ENCODE measurements at regions not wholly inside any gene's neighbourhood (a gene's known extent, or its start where the extent isn't known, plus 50 kb on each side); places are given as distances from the start of the nearest gene placed in this dataset.

DNA sequence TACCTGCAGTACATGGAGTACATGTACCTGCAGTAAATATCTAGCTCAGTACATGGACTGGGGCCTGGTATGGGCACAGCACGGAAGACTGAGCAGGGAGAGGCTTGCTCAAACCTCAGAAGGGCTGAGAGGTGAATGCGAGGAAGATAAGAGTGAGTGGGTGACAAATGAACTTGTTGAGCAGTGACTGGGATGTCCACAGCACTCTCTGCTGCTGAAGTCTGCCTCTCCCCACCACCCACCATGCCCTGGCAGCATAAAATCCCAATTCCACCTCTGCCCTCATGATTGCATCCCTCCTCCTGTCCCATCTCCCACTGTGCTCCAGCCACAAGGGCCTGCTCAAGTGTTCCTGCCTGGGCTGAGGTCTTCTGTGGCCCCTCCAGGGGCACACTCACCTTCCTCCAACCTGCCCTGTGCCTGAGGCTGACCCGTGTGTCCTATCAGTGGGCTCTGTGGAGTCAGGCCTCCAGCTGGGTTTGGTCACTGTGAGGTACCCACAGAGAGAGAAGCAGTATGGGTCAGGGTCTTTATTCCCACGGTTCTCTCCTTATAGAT lies 114.2 kb downstream of the FOXD2 start:
- H3K27ac ChIP-seq = no peak overlapping the region
- 62 to 75% methylated on average over 4 of the region's 4 CpGs for WGBS, 2 donors
- peak in 1 of 8 donors; percentile 16 for ATAC-seq
- TF ChIP-seq, protein P1, sequence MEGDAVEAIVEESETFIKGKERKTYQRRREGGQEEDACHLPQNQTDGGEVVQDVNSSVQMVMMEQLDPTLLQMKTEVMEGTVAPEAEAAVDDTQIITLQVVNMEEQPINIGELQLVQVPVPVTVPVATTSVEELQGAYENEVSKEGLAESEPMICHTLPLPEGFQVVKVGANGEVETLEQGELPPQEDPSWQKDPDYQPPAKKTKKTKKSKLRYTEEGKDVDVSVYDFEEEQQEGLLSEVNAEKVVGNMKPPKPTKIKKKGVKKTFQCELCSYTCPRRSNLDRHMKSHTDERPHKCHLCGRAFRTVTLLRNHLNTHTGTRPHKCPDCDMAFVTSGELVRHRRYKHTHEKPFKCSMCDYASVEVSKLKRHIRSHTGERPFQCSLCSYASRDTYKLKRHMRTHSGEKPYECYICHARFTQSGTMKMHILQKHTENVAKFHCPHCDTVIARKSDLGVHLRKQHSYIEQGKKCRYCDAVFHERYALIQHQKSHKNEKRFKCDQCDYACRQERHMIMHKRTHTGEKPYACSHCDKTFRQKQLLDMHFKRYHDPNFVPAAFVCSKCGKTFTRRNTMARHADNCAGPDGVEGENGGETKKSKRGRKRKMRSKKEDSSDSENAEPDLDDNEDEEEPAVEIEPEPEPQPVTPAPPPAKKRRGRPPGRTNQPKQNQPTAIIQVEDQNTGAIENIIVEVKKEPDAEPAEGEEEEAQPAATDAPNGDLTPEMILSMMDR (IDR thresholded peaks at IDR 0.05) = no peak
- peaks cover 0 to 45% (median 19%) of the 10 kb centered on the region in 7 donors for H3K27me3 ChIP-seq
- H3K36me3 ChIP-seq = no peaks in the 10 kb centered on the region
- H3K4me1 ChIP-seq = peaks cover 0 to 6% (median 0%) of the 10 kb centered on the region in 9 donors
- no peak overlapping the region for H3K4me3 ChIP-seq
- no peaks in the 10 kb centered on the region for H3K9me3 ChIP-seq
- DNase-seq = no peak
- intact Hi-C loops (cut with DNase I) = no loop called here

DNA sequence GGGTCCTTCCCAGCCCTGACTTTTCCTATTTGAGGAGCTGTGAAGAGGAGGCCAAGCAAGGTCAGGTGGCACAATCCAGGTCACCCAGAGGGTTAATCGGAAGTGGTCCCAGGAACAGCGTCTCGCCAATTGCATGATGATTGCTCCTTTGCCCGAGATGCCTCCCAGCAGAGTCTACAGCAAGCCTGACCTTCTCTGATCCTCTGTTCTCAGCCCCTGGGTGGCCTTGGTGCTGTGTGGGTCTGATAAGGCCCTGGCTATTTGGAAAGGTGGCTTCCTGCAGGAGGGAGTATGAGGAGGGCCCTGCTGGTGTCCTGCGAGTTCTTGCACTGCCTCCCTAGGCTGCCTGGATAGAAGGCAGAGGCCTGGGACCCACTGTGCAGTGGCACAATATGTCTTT lies 116.2 kb downstream of the FOXD2 start:
- ATAC-seq = no peak
- 85 to 89% methylated on average over 5 of the region's 5 CpGs for WGBS, 2 donors

GRCh38 chr1:47554901-47555300 lies 117.1 kb downstream of the FOXD2 start:
- no peak for ATAC-seq
- Histone ChIP-seq H3K27ac (no peak overlapping the region), H3K36me3 (no peaks in the 10 kb centered on the region), H3K4me1 (no peaks in the 10 kb centered on the region), H3K27me3 (peaks cover 0 to 46% (median 19%) of the 10 kb centered on the region in 7 donors), H3K4me3 (no peak overlapping the region), H3K9me3 (no peaks in the 10 kb centered on the region)
- DNase-seq = no peak
- TF ChIP-seq, protein P1 (IDR thresholded peaks at IDR 0.05) = no peak
- intact Hi-C loops (cut with DNase I) = no loop called here
- WGBS, 2 donors = 92 to 100% methylated on average over 1 of the region's 1 CpG

More for the DNA sequence above, 116.2 kb downstream of the FOXD2 start:
- no peak for DNase-seq
- TF ChIP-seq, protein P1 (IDR thresholded peaks at IDR 0.05) = no peak
- H3K27me3 ChIP-seq = peaks cover 0 to 46% (median 19%) of the 10 kb centered on the region in 7 donors
- H3K27ac ChIP-seq = no peak overlapping the region
- H3K4me1 ChIP-seq = no peaks in the 10 kb centered on the region
- no peaks in the 10 kb centered on the region for H3K9me3 ChIP-seq
- H3K36me3 ChIP-seq = no peaks in the 10 kb centered on the region
- no peak overlapping the region for H3K4me3 ChIP-seq
- intact Hi-C loops (cut with DNase I) = no loop called here

DNA sequence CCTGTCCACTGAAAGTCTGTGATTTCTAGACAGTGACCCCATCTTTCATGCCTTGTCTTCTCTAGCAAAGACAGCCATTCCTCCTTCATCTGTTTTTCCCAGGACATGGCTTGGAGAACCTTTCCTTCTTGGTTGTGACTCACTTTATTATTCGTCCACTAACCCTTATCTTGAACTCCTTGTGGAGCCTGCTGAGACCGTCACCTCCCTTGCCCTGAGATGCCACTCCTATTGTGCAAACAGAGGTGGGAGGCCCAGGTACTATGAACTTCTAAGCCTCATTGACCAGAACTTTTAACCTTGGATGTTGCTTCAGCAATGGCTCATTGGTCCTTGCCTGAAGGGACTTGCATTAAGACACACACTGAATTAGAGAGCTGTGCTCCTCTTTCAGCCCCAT lies 117.5 kb downstream of the FOXD2 start:
- intact Hi-C loops (cut with DNase I) = no loop called here
- ATAC-seq (no peak), DNase-seq (no peak)
- Histone ChIP-seq H3K27ac (no peak overlapping the region), H3K9me3 (no peaks in the 10 kb centered on the region), H3K4me3 (no peak overlapping the region), H3K36me3 (no peaks in the 10 kb centered on the region), H3K4me1 (no peaks in the 10 kb centered on the region), H3K27me3 (peaks cover 0 to 46% (median 19%) of the 10 kb centered on the region in 7 donors)
- WGBS, 2 donors = 68 to 90% methylated on average over 2 of the region's 2 CpGs
- TF ChIP-seq, protein P1 (IDR thresholded peaks at IDR 0.05) = no peak

Measured in heart right ventricle (tissue), 16 donors.